ENCODE measurements at regions not wholly inside any gene's neighbourhood (a gene's known extent, or its start where the extent isn't known, plus 50 kb on each side); places are given as distances from the start of the nearest gene placed in this dataset.

GRCh38 chr1:242736611-242737010, 212.1 kb upstream of the PLD5 start:
- TF ChIP-seq FOXP2 (optimal IDR thresholded peaks at IDR 0.05; ENCODE audit: borderline replicate concordance, extremely low read depth, extremely low read length, insufficient read depth) (no peak), SIN3A (IDR thresholded peaks at IDR 0.05; ENCODE audit: borderline replicate concordance, insufficient read depth, low read length) (no peak)

GRCh38 chr1:242735323-242735722, 210.8 kb upstream of the PLD5 start:
- TF ChIP-seq SIN3A (IDR thresholded peaks at IDR 0.05; ENCODE audit: borderline replicate concordance, insufficient read depth, low read length) (no peak), TAF1 (IDR thresholded peaks at IDR 0.05; ENCODE audit: borderline replicate concordance, insufficient read depth, low read length) (no peak), POLR2AphosphoS5 (IDR thresholded peaks at IDR 0.05; ENCODE audit: low read depth, low read length) (no peak), REST (IDR thresholded peaks at IDR 0.05; ENCODE audit: insufficient read depth in 1 of 2, low read depth in 2 of 2, low read length in 2 of 2) (no peak), FOXP2 (optimal IDR thresholded peaks at IDR 0.05; ENCODE audit: borderline replicate concordance, extremely low read depth, extremely low read length, insufficient read depth) (no peak)

GRCh38 chr1:242731446-242731845, 206.9 kb upstream of the PLD5 start:
- TF ChIP-seq SIN3A (IDR thresholded peaks at IDR 0.05; ENCODE audit: borderline replicate concordance, insufficient read depth, low read length): no peak
- no peak for TF ChIP-seq REST (IDR thresholded peaks at IDR 0.05; ENCODE audit: insufficient read depth in 1 of 2, low read depth in 2 of 2, low read length in 2 of 2)

DNA sequence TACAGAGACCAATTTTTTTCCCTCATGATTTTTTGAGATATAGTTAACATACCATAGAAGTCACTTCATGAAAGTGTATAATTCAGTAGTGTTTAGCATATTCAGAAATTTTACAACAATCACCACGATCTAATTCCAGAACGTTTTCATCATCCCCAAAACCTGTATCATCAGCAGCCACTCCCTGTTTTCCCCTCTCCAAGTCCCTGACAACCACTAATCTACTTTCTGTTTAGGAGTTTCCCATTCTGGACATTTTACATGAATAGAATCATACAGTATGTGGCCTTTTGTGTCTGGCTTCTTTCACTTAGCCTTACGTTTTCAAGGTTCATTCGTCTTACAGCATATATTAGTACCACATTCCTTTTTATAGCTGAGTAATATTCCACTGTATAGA, 204.2 kb upstream of the PLD5 start:
- TF ChIP-seq FOXP2 (optimal IDR thresholded peaks at IDR 0.05; ENCODE audit: borderline replicate concordance, extremely low read depth, extremely low read length, insufficient read depth): no peak
- TF ChIP-seq POLR2AphosphoS5 (IDR thresholded peaks at IDR 0.05; ENCODE audit: low read depth, low read length): no peak
- TF ChIP-seq REST (IDR thresholded peaks at IDR 0.05; ENCODE audit: insufficient read depth in 1 of 2, low read depth in 2 of 2, low read length in 2 of 2): no peak
- TF ChIP-seq TAF1 (IDR thresholded peaks at IDR 0.05; ENCODE audit: borderline replicate concordance, insufficient read depth, low read length): no peak
- no peak for TF ChIP-seq SIN3A (IDR thresholded peaks at IDR 0.05; ENCODE audit: borderline replicate concordance, insufficient read depth, low read length)

- TF ChIP-seq SIN3A (IDR thresholded peaks at IDR 0.05; ENCODE audit: borderline replicate concordance, insufficient read depth, low read length) (no peak), POLR2AphosphoS5 (IDR thresholded peaks at IDR 0.05; ENCODE audit: low read depth, low read length) (no peak), FOXP2 (optimal IDR thresholded peaks at IDR 0.05; ENCODE audit: borderline replicate concordance, extremely low read depth, extremely low read length, insufficient read depth) (no peak), REST (IDR thresholded peaks at IDR 0.05; ENCODE audit: insufficient read depth in 1 of 2, low read depth in 2 of 2, low read length in 2 of 2) (no peak)
These were observed 198.7 kb upstream of the PLD5 start for GRCh38 chr1:242723044-242723716.
